RWPE2 (cell line): ENCODE measurements at regions not wholly inside any gene's neighbourhood (a gene's known extent, or its start where the extent isn't known, plus 50 kb on each side); places are given as distances from the start of the nearest gene placed in this dataset.

Source experiments
- ATAC-seq: fragments of 200-7000 bp; cut with Tn5 transposase; 3 replicates; pipeline ENCODE4 v1.9.1; 2021; ENCODE audit warnings: low read depth
- DNase-seq: peaks from one replicate; pipeline ENCODE4 v3.0.0-alpha.2; 2020; ENCODE audit warnings: low spot score
- H3K27ac ChIP-seq: fragments of 450-650 bp; 2 replicates; pipeline ENCODE4 v1.5.1; 2017; ENCODE audit warnings: mild to moderate bottlenecking; ENCODE audit not compliant: poor library complexity, severe bottlenecking
- H3K27me3 ChIP-seq: fragments of 250-450 bp; sonication (Bioruptor Pico); 2 replicates; pipeline ENCODE4 v1.5.1; 2021; ENCODE audit warnings: mild to moderate bottlenecking, moderate library complexity; ENCODE audit not compliant: insufficient read depth, poor library complexity, severe bottlenecking
- H3K36me3 ChIP-seq: fragments of 250-450 bp; sonication (Bioruptor Pico); 2 replicates; pipeline ENCODE4 v1.5.1; 2020; ENCODE audit warnings: low read depth, mild to moderate bottlenecking, moderate library complexity
- H3K4me1 ChIP-seq: fragments of 250-450 bp; sonication (Bioruptor Pico); 2 replicates; pipeline ENCODE4 v1.5.1; 2021; ENCODE audit warnings: mild to moderate bottlenecking, moderate library complexity; ENCODE audit not compliant: insufficient read depth, poor library complexity, severe bottlenecking
- H3K4me3 ChIP-seq: fragments of 250-450 bp; sonication (Bioruptor Pico); 2 replicates; pipeline ENCODE4 v1.5.1; 2021; ENCODE audit warnings: mild to moderate bottlenecking, moderate library complexity; ENCODE audit not compliant: severe bottlenecking
- H3K9me3 ChIP-seq: fragments of 250-450 bp; sonication (Bioruptor Pico); 2 replicates; pipeline ENCODE4 v1.5.1; 2021; ENCODE audit warnings: mild to moderate bottlenecking, moderate library complexity; ENCODE audit not compliant: severe bottlenecking
- CTCF ChIP-seq: fragments of 450-650 bp; IDR thresholded peaks from one replicate; pipeline ENCODE4 v1.5.1; 2017; ENCODE audit warnings: mild to moderate bottlenecking, moderate library complexity; ENCODE audit not compliant: poor library complexity, severe bottlenecking

- TF ChIP-seq CTCF, result no peak
- no peaks in the 10 kb centered on the region for H3K9me3 ChIP-seq
- H3K27me3 ChIP-seq, result no peaks in the 10 kb centered on the region
- no peak for DNase-seq
- no peak overlapping the region for H3K27ac ChIP-seq
- ATAC-seq, result no peak
- H3K36me3 ChIP-seq, result no peaks in the 10 kb centered on the region
- peaks cover 12% of the 10 kb centered on the region for H3K4me1 ChIP-seq
- no peak overlapping the region for H3K4me3 ChIP-seq
Observed at GRCh38 chr2:234867882-234868285, 83.9 kb upstream of the SH3BP4 start.

- Histone ChIP-seq H3K4me1 (peaks cover 12% of the 10 kb centered on the region), H3K4me3 (no peak overlapping the region), H3K27ac (no peak overlapping the region), H3K36me3 (no peaks in the 10 kb centered on the region), H3K27me3 (no peaks in the 10 kb centered on the region), H3K9me3 (no peaks in the 10 kb centered on the region)
- ATAC-seq (no peak), DNase-seq (no peak)
- no peak for TF ChIP-seq CTCF
Observed at GRCh38 chr2:234865586-234865985, 86.2 kb upstream of the SH3BP4 start.

GRCh38 chr2:234865040-234865439 is 86.8 kb upstream of the SH3BP4 start:
- no peak for DNase-seq
- H3K27ac ChIP-seq, result no peak overlapping the region
- no peak for ATAC-seq
- TF ChIP-seq CTCF, result no peak
- no peaks in the 10 kb centered on the region for H3K36me3 ChIP-seq
- H3K27me3 ChIP-seq, result no peaks in the 10 kb centered on the region
- H3K4me1 ChIP-seq, result peaks cover 12% of the 10 kb centered on the region
- H3K4me3 ChIP-seq, result no peak overlapping the region
- H3K9me3 ChIP-seq, result no peaks in the 10 kb centered on the region

- Histone ChIP-seq H3K27ac (no peak overlapping the region), H3K27me3 (no peaks in the 10 kb centered on the region), H3K4me1 (peaks cover 12% of the 10 kb centered on the region), H3K4me3 (no peak overlapping the region), H3K36me3 (no peaks in the 10 kb centered on the region), H3K9me3 (no peaks in the 10 kb centered on the region)
- ATAC-seq (no peak), DNase-seq (no peak)
- TF ChIP-seq CTCF, result no peak
Observed at GRCh38 chr2:234864506-234864905, 87.3 kb upstream of the SH3BP4 start.

- TF ChIP-seq CTCF, result no peak
- Histone ChIP-seq H3K27ac (peak overlapping the region; percentile 33), H3K36me3 (no peaks in the 10 kb centered on the region), H3K4me1 (peaks cover 12% of the 10 kb centered on the region), H3K4me3 (no peak overlapping the region), H3K9me3 (no peaks in the 10 kb centered on the region), H3K27me3 (no peaks in the 10 kb centered on the region)
- peak; percentile 88 for DNase-seq
- peak; percentile 89 for ATAC-seq
Observed at GRCh38 chr2:234863043-234863934, 88.5 kb upstream of the SH3BP4 start.
